Common myeloid progenitor, CD34-positive (primary cell): ENCODE measurements at regions not wholly inside any gene's neighbourhood (a gene's known extent, or its start where the extent isn't known, plus 50 kb on each side); places are given as distances from the start of the nearest gene placed in this dataset.

Source experiments
- CTCF ChIA-PET: fragments of 350-600 bp; sonication (Branson Sonifier 250); formaldehyde crosslinking; loops from one replicate; lab custom pipeline; 2021; ENCODE audit warnings: antibody characterized with exemption; lab: Charles Lee
- POLR2A ChIA-PET: fragments of 350-600 bp; sonication (Branson Sonifier 250); formaldehyde crosslinking; loops from one replicate; lab custom pipeline; 2021; ENCODE audit warnings: antibody characterized with exemption; lab: Charles Lee
- DNase-seq, 3 donors: peaks; one replicate each; pipeline versions ENCODE4 v3.0.0 to v3.0.0-alpha.2; 2013
- H3K27ac ChIP-seq, 2 experiments: 1 replicate in 1 of 2; 2 replicates in 1 of 2; pipeline ENCODE4 v1.7.0; 2013; ENCODE audit warnings: inconsistent platforms in 2 of 2, low read length in 2 of 2, mild to moderate bottlenecking in 2 of 2, low read depth in 1 of 2, moderate library complexity in 1 of 2; ENCODE audit not compliant: severe bottlenecking in 2 of 2, insufficient read depth in 1 of 2, poor library complexity in 1 of 2
- H3K27me3 ChIP-seq, 5 experiments: replicated peaks in 2 of 5; 1 replicate in 3 of 5; 2 replicates in 2 of 5; pipeline versions ENCODE4 v1.6.1 to v1.7.0; 2013; ENCODE audit warnings: low read length in 4 of 5, mild to moderate bottlenecking in 2 of 5, moderate library complexity in 2 of 5, inconsistent platforms in 1 of 5; ENCODE audit not compliant: insufficient read depth in 5 of 5, control insufficient read depth in 4 of 5
- H3K36me3 ChIP-seq, 4 experiments: 1 replicate in 2 of 4; 2 replicates in 2 of 4; pipeline versions ENCODE4 v1.6.1 to v1.7.0; 2013; ENCODE audit warnings: low read length in 3 of 4, control low read depth in 1 of 4, mild to moderate bottlenecking in 1 of 4; ENCODE audit not compliant: control insufficient read depth in 4 of 4, insufficient read depth in 4 of 4
- H3K4me1 ChIP-seq, 4 experiments: 1 replicate in 3 of 4; 2 replicates in 1 of 4; pipeline versions ENCODE4 v1.6.1 to v1.7.1; 2013; ENCODE audit warnings: low read length in 3 of 4, mild to moderate bottlenecking in 3 of 4, control low read depth in 1 of 4, inconsistent platforms in 1 of 4, moderate library complexity in 1 of 4; ENCODE audit not compliant: control insufficient read depth in 4 of 4, insufficient read depth in 4 of 4; ENCODE audit errors: control extremely low read depth in 1 of 4
- H3K4me3 ChIP-seq, 7 experiments: 1 replicate in 4 of 7; 2 replicates in 3 of 7; pipeline versions ENCODE4 v1.5.1 to v1.7.0; 2013; ENCODE audit warnings: mild to moderate bottlenecking in 7 of 7, low read length in 6 of 7, moderate library complexity in 6 of 7, inconsistent platforms in 2 of 7, low read depth in 2 of 7, control low read depth in 1 of 7; ENCODE audit not compliant: insufficient read depth in 4 of 7, control insufficient read depth in 1 of 7; ENCODE audit errors: extremely low read depth in 1 of 7
- H3K9me3 ChIP-seq, 5 experiments: 1 replicate in 4 of 5; 2 replicates in 1 of 5; pipeline versions ENCODE4 v1.6.1 to v1.7.1; 2013; ENCODE audit warnings: low read length in 4 of 5, mild to moderate bottlenecking in 2 of 5, inconsistent platforms in 1 of 5, low read depth in 1 of 5, moderate library complexity in 1 of 5; ENCODE audit not compliant: control insufficient read depth in 4 of 5, insufficient read depth in 2 of 5; ENCODE audit errors: control extremely low read depth in 1 of 5
- WGBS: methylation state at CpG from one replicate; pipeline ENCODE4 v1.1.5; 2013; ENCODE audit not compliant: insufficient coverage; 5-methylcytosine and 5-hydroxymethylcytosine counted together

- 96% methylated on average over 3 of the region's 4 CpGs for WGBS
- POLR2A ChIA-PET: no interaction called here
- no peak overlapping the region for H3K27ac ChIP-seq
- no peak overlapping the region for H3K4me3 ChIP-seq
- H3K27me3 ChIP-seq: no peaks in the 10 kb centered on the region
- H3K36me3 ChIP-seq: no peaks in the 10 kb centered on the region
- H3K4me1 ChIP-seq: no peaks in the 10 kb centered on the region
- H3K9me3 ChIP-seq: peaks cover 0 to 2% (median 0%) of the 10 kb centered on the region in 5 experiments
- DNase-seq: no peak
- CTCF ChIA-PET: no interaction called here
These were observed 70.2 kb upstream of the CDH6 start for GRCh38 chr5:31122998-31123951.

GRCh38 chr5:31121224-31121623 lies 72.3 kb upstream of the CDH6 start:
- Histone ChIP-seq H3K36me3 (no peaks in the 10 kb centered on the region), H3K9me3 (no peaks in the 10 kb centered on the region), H3K27ac (no peak overlapping the region), H3K4me3 (no peak overlapping the region), H3K4me1 (no peaks in the 10 kb centered on the region), H3K27me3 (no peaks in the 10 kb centered on the region)
- ChIA-PET POLR2A (no interaction called here), CTCF (no interaction called here)
- DNase-seq: no peak
- WGBS: 80% methylated on average over 1 of the region's 2 CpGs

- no peak overlapping the region for H3K4me3 ChIP-seq
- no peaks in the 10 kb centered on the region for H3K36me3 ChIP-seq
- H3K4me1 ChIP-seq: no peaks in the 10 kb centered on the region
- CTCF ChIA-PET: no interaction called here
- DNase-seq: no peak
- H3K9me3 ChIP-seq: no peaks in the 10 kb centered on the region
- no peak overlapping the region for H3K27ac ChIP-seq
- POLR2A ChIA-PET: no interaction called here
- 100% methylated on average over 1 of the region's 3 CpGs for WGBS
- no peaks in the 10 kb centered on the region for H3K27me3 ChIP-seq
These were observed 72.9 kb upstream of the CDH6 start for GRCh38 chr5:31120642-31120948.

DNA sequence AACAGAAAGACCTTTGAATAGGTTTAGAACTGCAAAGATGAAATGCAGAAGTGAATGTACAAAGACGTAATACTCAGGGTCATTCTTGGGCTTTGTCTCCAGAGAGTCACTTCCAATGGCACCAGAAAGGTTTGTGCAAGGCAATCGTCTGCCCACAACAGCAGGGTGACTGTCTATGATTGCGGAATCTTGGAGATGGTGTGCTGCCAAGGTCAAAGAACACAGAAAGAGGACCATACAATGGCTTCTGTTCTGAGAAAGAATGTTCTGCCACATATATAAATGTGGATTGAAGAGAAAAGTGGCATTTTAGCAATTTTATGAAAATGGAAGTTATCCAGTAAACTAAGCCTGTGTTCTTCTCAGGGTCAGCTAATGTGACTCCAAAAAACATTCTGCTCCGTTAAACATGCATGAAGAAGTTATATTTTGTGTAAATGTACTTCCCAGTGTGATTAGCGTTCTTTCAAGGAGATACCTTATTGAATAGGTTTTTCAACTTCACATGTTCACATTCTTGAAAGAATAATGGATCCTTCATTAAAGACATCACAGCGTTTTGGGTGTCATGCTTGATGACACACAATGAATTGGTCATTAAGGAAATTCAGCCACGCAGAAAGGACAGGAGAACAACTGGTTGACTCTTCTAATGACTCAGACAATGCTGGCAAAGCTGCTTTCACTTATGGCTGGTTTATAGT lies 73.4 kb upstream of the CDH6 start:
- no peak for DNase-seq
- Histone ChIP-seq H3K4me3 (no peak overlapping the region), H3K27ac (no peak overlapping the region), H3K27me3 (no peaks in the 10 kb centered on the region), H3K36me3 (no peaks in the 10 kb centered on the region), H3K9me3 (no peaks in the 10 kb centered on the region), H3K4me1 (no peaks in the 10 kb centered on the region)
- 92% methylated on average over 6 of the region's 7 CpGs for WGBS
- ChIA-PET POLR2A (no interaction called here), CTCF (no interaction called here)

GRCh38 chr5:31116466-31117031 lies 76.9 kb upstream of the CDH6 start:
- Histone ChIP-seq H3K4me3 (no peak overlapping the region), H3K9me3 (no peaks in the 10 kb centered on the region), H3K27ac (no peak overlapping the region), H3K27me3 (no peaks in the 10 kb centered on the region), H3K36me3 (no peaks in the 10 kb centered on the region), H3K4me1 (no peaks in the 10 kb centered on the region)
- CTCF ChIA-PET: interaction anchor here (0.6 kb wide), 1 partner anchor 703 kb away, joined by 3 read pairs; no protein-coding TSS in a partner anchor
- POLR2A ChIA-PET: no interaction called here
- WGBS: no CpG with 5 or more reads among the region's 6 CpGs
- DNase-seq: no peak

- no peaks in the 10 kb centered on the region for H3K4me1 ChIP-seq
- 67% methylated on average over 1 of the region's 2 CpGs for WGBS
- no peak overlapping the region for H3K27ac ChIP-seq
- no peaks in the 10 kb centered on the region for H3K36me3 ChIP-seq
- no peak overlapping the region for H3K4me3 ChIP-seq
- H3K27me3 ChIP-seq: no peaks in the 10 kb centered on the region
- DNase-seq: no peak
- H3K9me3 ChIP-seq: no peaks in the 10 kb centered on the region
- ChIA-PET CTCF (no interaction called here), POLR2A (no interaction called here)
These were observed 78.7 kb upstream of the CDH6 start for GRCh38 chr5:31114817-31115216.
